GM21529 (cell line): ENCODE measurements at regions not wholly inside any gene's neighbourhood (a gene's known extent, or its start where the extent isn't known, plus 50 kb on each side); places are given as distances from the start of the nearest gene placed in this dataset.

Experiments used
- ATAC-seq: cut with Tn5 transposase; IDR thresholded peaks from one replicate; pipeline ENCODE4 v1.9.1; 2021; ENCODE audit not compliant: unreplicated experiment

DNA sequence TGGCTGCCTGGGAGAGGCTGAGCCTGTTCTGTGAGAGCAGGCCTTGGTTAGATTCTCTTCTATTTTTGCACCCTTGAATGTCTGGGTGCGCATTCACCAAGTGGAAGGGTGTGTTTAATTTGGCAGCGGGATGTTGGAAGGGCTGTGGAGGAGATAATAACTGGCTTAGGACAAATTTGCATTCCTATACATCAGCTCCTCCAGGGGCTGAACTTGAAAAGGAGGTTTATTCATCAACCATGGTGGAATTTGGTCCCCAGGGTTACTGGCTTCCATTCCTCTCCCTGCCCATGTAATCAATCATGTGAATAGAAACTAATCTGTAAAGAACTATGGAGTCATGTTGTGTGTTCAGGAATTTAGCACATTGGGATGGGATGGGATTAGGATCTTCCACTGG, 100.2 kb upstream of the FOXF1 start:
- no peak for ATAC-seq

DNA sequence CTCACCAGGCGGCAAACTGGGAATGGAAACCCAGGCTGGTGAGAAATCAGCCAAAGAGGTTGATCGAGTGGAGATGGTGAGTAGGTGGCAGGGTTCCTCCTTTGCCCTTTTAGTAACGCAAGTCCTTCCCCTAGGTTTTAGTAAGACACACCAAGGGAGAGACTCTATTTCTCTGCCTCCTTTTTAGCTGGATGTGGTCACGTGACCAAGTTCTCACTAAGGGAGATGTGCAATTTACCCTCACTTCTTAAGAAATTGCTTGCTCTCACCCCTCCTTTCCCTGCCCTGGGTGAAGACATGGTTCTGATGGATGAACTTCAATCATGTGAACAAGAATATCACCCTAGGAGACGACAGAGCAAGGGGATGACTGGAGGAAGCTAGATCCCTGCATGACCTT, 99.8 kb upstream of the FOXF1 start:
- ATAC-seq, result no peak

DNA sequence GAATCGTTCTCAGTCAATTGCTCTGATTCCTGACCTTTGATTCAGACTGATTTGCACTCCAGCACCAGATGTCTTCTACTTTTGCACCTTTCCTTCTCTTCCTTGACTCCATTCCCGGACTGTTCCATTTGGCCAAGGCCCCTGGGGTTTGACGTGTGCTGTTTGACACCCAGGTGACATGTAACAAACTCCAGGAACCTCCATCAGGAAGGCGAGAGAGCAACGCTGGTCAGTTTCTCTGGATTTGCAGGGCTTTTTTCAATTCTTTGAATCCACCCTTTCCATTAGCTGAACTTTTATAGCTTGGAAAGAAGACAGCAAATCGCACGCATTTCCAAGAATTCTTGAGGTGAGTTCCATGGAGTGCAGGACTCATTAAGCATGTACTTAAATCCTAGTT, 98.4 kb upstream of the FOXF1 start:
- no peak for ATAC-seq

DNA sequence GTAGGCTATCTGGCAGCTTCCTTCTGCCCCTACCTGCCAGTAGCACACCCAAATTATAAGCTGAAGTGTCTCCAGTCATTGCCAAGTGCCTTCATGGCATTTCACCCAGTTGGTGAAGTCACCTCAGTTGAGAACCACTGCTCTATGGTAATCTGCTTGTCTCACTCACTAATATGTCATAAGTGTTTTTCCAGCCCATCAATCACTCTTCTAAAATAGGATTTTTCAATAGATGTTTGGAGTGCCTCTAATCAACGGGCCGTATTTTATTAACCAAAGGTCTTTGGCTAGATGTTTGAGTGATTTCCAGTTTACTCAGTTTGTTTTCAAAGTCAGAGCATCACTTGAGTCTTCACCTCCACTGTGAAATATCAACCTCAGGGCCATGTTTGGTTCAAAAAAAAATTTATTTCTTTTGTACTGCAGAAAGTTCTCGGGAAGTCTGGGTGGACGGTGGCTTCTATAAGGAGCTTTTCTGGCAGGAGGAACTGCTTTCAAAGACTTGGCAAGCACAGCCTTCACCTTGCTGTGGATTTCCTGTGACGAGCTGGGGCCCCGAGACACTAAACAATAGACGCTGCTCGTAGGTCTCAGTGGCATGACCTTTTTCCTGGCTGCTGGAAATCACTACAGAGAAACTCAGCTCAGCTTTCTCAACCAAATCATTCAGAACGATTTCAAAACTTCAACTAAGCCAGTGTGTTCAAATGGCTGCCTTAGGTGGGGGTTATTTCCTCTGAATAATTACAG, 95.2 kb upstream of the FOXF1 start:
- no peak for ATAC-seq

DNA sequence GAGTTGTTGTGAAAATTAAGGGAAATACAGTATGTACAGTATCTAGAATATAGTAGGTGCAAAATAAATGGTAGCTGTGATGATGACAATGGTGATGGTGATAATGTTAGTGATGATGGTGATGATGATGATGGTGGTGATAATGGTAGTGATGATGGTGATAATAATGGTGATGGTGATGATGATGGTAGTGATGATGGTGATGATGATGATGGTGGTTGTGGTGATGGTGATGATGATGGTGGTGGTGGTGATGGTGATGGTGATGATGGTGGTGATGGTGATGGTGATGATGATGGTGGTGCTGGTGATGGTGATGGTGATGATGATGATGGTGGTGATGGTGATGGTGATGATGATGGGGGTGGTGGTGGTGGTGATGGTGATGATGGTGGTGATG, 91.3 kb upstream of the FOXF1 start:
- ATAC-seq, result no peak

DNA sequence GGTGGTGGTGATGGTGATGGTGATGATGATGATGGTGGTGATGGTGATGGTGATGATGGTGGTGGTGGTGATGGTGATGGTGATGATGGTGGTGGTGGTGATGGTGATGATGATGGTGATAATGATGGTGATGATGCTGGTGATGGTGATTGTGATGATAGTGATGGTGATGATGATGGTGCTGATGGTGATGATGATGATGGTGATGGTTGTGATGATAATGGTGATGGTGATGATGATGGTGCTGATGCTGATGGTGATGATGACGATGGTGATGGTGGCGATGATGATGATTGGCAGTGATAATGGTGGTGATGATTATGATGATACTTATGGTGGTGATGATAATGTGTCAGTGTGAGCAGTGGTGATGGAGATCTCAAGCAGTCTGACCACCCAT, 90.8 kb upstream of the FOXF1 start:
- no peak for ATAC-seq

DNA sequence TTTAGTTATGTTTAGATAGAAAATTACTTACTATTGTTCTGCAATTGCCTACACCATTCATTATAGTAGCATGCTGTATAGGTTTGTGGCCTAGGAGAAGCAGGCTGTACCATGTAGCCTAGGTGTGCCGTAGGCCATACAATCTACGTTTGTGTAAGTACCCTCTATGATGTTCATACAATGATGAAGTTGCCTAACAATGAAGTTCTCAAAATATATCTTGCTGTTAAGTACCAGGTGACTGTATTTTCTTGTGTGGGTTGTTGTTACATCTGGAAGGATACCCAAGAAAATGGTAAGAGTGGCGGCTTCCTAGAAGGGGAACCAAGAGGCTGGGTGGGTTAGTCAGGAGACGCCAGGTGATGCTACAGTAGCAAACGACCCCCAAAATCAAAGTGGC, 88.3 kb upstream of the FOXF1 start:
- no peak for ATAC-seq

DNA sequence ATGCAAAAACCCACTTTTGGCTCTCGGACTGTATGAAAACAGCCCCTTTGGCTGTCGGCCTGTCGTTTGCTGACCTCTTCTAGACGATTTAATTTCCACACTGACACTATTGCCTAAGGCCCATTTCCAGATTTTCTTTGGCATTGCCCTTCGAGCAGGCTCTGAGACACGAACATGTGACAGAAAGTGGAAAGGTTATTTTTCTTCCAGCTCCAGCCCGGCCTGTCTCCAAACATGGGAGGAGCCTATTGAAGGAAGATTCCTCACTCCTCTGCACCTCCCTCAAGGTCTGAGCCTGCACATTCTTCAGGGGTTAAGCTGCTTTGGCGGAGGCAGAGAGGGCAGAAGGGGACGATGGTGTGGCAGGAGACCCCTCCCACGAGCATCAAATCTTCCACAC, 85.9 kb upstream of the FOXF1 start:
- ATAC-seq, result no peak

DNA sequence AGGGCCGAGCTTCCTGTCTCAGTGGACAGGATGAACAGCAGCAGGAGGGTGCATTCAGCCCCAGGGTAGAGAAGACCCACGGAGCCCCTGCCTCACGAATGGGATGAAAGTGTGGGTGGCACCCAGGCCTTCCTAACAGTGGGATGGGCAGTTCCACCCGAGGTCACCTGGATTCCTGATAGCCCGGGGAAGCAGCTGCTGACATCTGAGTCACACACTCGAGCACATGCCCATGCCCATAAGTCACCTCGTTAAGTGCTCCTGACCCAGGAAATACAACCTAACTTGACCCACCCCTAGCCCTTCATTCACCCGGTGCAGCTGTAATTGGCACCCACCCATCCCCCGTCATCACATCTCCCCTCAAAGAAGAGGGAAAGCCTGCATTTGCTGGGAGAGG, 85.3 kb upstream of the FOXF1 start:
- no peak for ATAC-seq

DNA sequence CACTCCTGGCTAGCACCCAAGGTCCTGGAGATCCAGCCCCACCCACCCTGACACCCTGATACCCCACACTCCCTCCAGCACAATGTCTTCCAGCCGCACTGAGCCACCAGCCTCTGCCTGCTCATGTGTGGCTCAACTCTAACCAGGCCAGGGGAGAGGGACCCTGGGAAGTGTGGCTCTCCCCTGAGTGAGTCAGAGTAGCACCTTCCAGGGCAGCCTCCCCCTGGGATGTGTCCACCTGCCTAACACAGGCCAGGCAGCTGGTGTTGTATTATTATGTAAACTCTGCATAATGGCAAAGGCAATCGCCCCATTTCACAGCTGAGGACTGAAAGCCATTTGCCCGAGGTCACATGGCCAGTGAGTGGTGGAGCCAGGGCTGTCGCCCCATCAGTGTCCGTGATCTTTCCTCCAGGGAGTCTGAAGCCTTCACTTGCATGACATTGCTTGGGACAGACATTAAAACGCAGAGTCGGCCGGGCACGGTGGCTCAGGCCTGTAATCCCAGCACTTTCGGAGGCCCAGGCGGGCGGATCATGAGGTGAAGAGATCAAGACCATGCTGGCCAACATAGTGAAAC, 84.2 kb upstream of the FOXF1 start:
- ATAC-seq, result no peak

DNA sequence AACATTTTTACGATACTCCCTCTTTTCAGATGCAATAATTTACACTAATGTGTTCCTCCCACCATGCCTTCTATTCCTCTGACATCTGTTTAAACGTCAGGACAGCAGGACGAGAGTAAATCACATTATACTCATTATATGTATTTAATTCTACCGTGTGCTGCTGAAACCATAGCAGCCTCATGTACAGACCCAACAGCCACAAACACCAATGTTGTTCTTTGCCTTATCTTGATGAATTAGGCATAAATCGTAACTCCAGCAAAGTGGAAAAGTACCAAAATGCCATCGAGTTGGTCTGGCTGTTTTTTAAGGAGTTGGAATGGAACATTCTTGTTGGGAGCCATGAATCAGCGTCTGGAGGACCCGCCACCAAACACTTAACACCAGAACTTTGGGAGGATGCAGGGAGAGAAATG, 82.9 kb upstream of the FOXF1 start:
- no peak for ATAC-seq

DNA sequence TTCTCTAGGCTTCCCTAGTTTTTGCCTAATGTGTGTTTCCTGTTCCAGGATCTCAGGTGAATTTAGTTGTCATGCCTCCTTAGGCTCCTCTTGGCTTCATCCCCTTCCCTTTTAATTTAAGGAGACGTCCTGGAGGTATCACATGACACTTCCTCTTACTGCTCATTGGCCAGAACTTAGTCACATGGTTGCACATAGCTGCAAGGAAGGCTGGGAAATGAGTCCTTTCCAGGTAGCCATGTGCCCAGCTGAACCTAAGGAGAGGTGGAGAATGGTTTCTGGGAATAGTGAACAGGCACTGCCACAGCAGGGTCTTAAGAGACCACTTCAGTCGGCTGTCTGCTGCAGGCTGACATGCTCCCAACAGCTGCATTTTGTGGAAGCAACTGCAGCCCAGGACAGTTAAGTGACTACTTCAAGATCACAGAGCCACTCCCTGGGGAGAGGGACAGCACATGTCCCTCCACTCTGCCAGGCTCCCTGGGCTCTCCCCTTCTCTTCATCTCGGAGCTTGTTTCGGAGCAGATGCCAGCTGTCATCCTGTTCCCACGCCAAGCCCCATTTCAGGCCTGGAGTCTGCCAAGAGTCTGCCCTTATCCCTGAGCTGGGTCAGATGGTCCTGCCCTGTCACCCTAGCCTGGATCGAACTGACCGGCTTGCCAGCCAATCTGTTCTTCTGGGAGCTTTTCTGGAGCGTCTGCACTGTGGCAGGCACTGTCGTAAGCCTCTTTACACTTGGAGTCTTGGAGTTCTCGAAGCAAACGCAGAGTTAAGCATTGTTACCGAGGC, 81.4 kb upstream of the FOXF1 start:
- no peak for ATAC-seq

DNA sequence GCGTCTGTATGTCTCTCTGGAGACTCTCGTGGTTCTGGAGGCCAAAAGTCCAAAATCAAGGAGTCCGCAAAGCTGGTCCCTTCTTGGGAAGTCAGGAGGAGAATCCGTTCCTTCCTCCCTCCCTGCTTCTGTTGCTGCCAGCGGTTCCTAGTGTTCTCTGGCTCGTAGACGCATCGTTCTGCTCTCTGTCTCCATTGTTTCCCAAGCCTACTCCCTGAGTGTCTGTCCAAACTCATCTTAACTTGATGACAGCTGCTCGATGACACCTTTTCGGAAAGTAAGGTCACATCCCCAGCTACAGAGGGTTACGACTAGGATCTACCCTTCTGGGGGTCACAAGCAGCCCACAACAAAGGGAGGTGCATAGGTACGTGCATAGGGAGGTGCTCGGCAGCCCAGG, 80.7 kb upstream of the FOXF1 start:
- no peak for ATAC-seq

DNA sequence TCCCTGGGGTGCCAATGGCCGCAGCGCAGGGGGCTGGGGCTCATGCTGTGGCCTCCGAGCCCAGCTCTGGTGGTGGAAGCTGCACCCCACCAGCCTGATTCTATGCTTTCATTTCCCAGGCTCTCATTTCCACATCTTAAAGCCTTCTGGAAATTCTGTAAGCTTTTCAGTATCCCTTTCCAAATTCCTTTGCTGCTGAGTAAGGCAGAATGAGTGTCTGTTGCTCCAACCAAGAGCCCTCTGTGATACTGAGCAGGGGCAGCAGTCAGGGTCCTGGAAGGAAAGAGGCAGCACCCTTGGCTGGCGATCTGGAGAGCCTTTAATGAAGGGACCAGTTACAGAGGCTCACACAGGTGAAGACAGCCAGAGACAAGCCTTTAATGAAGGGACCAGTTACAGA, 79.5 kb upstream of the FOXF1 start:
- ATAC-seq, result no peak

DNA sequence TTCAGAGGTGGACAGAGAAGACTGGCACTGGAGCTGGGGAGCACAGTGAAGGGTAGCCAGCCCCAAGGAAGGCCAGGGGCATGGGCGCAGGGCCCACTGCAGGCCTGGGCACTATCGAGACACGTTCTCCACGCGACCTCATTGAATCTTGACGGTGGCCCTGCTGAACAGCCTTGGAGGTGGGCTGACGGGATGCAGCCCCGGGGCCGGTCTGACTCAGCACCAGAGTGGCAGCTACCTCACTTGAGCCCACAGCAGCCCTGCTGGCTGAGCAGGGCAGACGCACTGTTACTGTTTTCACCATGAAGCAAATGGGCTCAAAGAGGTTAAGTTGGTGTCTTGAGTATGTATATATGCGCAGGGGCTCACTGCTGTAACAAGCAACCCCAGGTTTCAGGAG, 78.8 kb upstream of the FOXF1 start:
- ATAC-seq, result no peak

DNA sequence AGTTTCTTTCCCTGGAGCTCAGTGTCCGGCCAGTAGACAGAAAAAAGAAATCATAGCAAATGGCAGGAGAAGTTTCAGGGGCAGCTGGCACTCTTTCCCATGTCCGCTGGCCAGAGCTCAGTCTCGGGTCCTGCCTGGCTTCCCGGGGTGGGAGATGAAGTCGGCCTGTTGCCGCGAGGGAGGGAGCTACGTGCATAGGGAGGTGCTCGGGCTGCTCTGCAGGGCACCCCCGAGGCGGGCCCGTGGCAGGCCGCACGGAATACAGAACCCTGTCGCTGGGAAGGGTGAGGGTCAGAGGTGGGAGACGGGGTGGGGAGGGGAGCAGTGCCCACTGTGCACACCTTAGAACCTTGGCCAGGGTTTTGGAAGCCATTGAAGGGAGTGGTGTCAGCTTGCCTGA, 78.3 kb upstream of the FOXF1 start:
- ATAC-seq, result no peak

DNA sequence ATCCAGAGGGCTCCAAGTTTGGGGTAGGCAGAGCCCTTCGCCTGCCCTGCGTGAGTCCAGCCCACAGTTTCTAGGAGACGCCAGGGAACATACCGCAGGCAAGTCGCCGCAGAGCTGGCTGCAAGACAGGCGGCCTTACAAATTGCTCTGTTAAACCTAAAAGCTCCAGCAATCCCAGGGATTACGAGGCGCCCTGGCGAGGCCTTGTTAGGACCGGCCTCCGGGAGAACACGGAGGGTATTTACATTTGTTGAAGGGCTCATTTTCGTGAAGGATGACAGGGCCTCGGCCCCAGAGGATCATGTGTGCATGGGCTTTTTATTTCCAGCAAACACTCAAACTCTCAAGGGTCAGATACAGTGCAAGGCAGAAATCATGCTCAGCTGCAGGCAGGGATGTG, 77.6 kb upstream of the FOXF1 start:
- no peak for ATAC-seq

DNA sequence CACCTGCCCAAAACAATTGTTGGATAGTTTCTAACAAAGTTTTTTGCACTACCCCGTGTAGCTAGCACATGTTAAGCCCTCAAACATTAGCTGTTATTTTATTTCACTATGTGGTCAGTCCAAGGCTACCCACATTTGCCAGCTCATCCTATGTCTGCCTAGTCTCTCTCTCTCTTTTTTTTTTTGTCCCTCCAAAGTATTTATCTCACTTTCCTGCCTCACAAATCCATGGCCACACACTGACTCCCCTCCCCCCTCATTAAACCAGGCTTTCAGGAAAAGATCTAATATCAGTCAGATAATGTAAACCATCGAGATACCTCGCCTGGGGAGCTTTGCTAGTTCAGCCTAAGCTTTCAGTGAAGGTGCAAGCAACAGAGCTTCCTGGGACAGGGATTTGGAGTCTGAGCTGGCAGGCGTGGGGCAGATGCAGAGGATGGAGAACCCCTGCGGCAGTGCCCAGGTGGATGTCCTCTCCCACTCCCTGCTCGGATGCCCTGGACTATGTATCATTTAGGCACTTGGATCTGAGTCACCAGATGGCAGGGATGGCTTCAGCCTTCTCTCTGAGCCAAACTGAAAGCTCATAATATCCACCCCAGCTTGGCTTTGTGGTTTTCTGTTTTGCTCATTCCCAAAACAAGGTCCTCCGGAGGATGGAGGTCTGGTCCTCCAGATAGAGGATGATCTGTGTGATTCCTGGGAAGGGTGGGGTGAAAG, 73.7 kb upstream of the FOXF1 start:
- ATAC-seq, result no peak

DNA sequence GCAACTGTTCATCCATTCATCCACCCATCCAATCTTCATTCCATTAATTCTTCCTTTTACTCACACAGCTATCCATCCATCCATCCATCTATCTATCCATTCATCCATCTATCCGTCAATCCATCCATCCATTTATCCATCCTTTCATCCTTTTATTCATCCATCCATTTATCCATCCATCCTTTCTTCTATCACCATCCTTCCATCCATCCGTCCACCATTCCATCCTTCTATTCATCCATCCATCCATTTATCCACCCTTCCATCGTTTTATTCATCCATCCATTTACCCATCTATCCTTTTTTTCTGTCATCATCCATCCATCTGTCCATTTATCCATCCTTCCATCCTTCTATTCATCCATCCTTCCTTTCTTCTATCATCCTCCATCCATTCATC, 73.0 kb upstream of the FOXF1 start:
- no peak for ATAC-seq

DNA sequence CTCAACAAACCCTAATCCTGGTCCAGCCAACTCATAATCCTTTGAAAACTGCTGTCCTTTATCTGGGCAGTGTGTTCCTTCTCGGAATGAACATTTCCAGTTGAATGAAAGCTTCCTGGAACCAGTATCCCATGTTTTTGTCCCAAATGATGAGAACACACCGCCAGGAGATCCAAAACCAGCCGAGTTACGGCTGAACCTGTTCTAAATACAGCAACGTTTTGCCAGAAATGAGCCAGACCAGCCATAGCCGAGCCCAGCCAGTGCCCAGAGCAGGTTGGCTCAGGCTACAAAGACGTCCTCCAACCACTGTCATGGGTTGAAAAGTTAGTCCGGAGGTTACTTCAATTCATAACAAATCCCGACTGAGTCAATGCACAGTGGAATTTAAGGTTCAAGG, 67.6 kb upstream of the FOXF1 start:
- ATAC-seq, result no peak

DNA sequence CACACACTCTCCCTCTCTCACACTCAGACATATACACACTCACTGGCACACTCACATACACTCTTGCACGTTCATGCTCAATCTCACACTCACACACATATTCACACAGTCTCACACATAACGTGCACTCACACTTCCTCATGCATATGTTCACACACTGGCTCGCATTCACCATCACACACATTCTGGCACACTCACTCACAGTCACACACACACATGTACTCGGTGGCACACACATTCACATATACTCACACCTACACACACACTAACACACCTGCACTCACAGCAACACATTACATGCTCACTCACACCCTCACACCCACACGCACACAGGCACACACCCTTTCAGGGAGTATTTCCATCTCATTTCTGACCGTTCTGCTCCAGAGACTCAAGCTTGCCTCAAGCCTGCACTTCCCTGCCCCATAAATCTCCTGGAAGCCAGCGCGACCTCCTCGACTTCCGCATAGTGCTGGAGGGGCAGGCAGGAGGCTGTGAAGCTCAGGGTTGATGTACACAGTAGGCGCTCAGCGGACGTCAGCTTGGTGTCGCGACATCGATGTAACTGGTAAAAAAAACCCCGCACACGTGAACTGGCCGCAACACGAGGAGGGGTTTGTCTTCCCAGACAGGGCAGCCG, 66.7 kb upstream of the FOXF1 start:
- no peak for ATAC-seq
